Parathyroid adenoma (tissue), 2 donors: ENCODE measurements at regions not wholly inside any gene's neighbourhood (a gene's known extent, or its start where the extent isn't known, plus 50 kb on each side); places are given as distances from the start of the nearest gene placed in this dataset.

ENCODE experiments used
- H2AFZ ChIP-seq: fragments of 300-600 bp; sonication (generic); one replicate; pipeline ENCODE4 v1.7.0; 2017; ENCODE audit warnings: antibody characterized with exemption, mild to moderate bottlenecking
- H3K27ac ChIP-seq: fragments of 300-600 bp; sonication (generic); one replicate; pipeline ENCODE4 v1.7.0; 2017
- H3K27me3 ChIP-seq: fragments of 300-600 bp; sonication (generic); one replicate; pipeline ENCODE4 v1.7.0; 2017; ENCODE audit warnings: low read length; ENCODE audit not compliant: control insufficient read depth, insufficient read depth
- H3K36me3 ChIP-seq: fragments of 300-600 bp; sonication (generic); one replicate; pipeline ENCODE4 v1.7.0; 2017; ENCODE audit warnings: low read length; ENCODE audit not compliant: control insufficient read depth, insufficient read depth
- H3K4me1 ChIP-seq: fragments of 300-600 bp; sonication (generic); one replicate; pipeline ENCODE4 v1.7.0; 2017; ENCODE audit warnings: control low read depth
- H3K4me2 ChIP-seq: fragments of 300-600 bp; sonication (generic); one replicate; pipeline ENCODE4 v1.7.0; 2017; ENCODE audit warnings: low read length
- H3K4me3 ChIP-seq: fragments of 300-600 bp; sonication (generic); one replicate; pipeline ENCODE4 v1.7.0; 2017; ENCODE audit warnings: low read depth, low read length
- H3K79me2 ChIP-seq: fragments of 300-600 bp; sonication (generic); one replicate; pipeline ENCODE4 v1.7.0; 2017; ENCODE audit warnings: control low read depth
- H3K9ac ChIP-seq: fragments of 300-600 bp; sonication (generic); one replicate; pipeline ENCODE4 v1.7.0; 2017; ENCODE audit warnings: mild to moderate bottlenecking
- H3K9me3 ChIP-seq: fragments of 300-600 bp; sonication (generic); one replicate; pipeline ENCODE4 v1.7.0; 2017; ENCODE audit warnings: low read length; ENCODE audit not compliant: control insufficient read depth
- CTCF ChIP-seq: fragments of 300-600 bp; sonication (generic); IDR thresholded peaks from one replicate; pipeline ENCODE4 v1.7.0; 2017; ENCODE audit warnings: antibody characterized with exemption, mild to moderate bottlenecking
- donor health status: primary hyperparathyroidism.

DNA sequence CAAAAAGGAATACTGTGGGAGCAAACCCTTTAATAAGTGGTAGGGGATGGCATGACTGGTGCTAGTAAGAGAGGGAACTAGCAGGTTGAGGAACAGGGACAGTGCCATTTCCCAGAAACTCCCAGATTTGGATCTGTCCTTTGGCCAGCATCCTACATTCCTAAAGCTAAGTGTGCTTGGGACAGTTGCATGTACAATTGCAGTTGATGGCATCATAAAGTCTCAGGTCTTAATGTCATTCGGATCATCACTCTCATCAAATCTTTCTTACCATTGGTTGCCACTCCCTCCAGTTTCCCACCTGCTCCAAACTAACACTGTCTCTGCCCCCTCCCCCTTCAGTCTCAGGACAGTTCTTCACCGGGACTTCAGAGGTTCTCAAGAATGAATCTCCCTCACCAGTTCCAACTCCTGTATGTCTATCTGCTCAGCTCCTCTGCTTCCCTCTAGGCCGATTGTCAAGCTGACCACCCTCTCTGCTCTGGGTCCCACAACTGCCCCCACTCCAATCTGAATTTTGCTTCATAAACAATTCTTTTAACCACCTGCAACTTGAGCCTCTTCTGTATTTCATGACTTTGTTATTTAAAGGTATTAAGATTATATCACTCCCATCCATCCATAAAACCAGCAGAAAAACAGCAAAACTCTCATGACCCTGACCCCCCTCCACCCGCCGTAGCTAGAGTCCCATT, 260.8 kb downstream of the CGGBP1 start:
- no peak overlapping the region for H3K27ac ChIP-seq
- H2AFZ ChIP-seq, result no peak overlapping the region
- no peaks in the 10 kb centered on the region for H3K9me3 ChIP-seq
- H3K27me3 ChIP-seq, result no peaks in the 10 kb centered on the region
- H3K36me3 ChIP-seq, result no peaks in the 10 kb centered on the region
- H3K4me1 ChIP-seq, result no peaks in the 10 kb centered on the region
- no peak overlapping the region for H3K4me2 ChIP-seq
- TF ChIP-seq CTCF, result no peak
- H3K4me3 ChIP-seq, result no peak overlapping the region
- no peaks in the 10 kb centered on the region for H3K79me2 ChIP-seq
- no peak overlapping the region for H3K9ac ChIP-seq

GRCh38 chr3:87796843-87797185, 262.0 kb downstream of the CGGBP1 start:
- Histone ChIP-seq H3K4me1 (no peaks in the 10 kb centered on the region), H3K9ac (no peak overlapping the region), H3K9me3 (no peaks in the 10 kb centered on the region), H3K36me3 (no peaks in the 10 kb centered on the region), H3K27ac (no peak overlapping the region), H3K27me3 (no peaks in the 10 kb centered on the region), H3K4me3 (no peak overlapping the region), H2AFZ (no peak overlapping the region), H3K79me2 (no peaks in the 10 kb centered on the region), H3K4me2 (no peak overlapping the region)
- no peak for TF ChIP-seq CTCF

DNA sequence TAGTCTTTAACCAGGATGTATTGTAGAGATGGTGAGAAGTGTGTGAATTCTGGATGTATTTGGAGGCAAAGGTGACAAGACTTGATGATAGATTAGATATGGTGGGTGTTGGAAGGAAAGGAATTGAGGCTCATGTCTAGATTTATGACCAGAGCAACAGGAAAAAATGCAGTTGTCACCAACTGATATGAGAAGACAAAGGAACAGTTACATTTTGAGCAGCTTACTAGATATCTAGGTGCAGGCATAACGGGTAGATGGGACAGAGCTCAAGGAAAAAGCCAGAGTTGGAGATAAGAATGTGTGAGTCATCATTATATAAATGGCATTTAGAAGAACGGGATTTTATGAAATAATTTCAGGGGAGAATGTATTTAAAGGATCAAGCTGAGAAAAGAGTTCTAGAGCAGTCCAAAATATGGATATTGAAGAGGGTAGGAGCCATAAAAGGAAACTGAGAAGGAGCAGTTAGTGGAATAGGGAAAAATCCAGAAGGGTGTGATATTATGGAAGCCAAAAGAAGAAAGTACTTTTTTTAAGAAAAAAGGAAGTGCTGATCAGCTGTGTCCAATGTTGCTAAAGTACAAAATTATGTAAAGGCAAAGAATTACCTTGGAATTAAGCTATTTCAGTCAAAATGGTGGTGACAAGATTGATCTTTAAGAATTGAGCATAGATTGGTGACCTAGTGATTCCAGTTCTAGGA, 262.5 kb downstream of the CGGBP1 start:
- Histone ChIP-seq H3K27ac (no peak overlapping the region), H3K4me3 (no peak overlapping the region), H3K4me2 (no peak overlapping the region), H3K9me3 (no peaks in the 10 kb centered on the region), H3K9ac (no peak overlapping the region), H3K27me3 (no peaks in the 10 kb centered on the region), H3K4me1 (no peaks in the 10 kb centered on the region), H3K36me3 (no peaks in the 10 kb centered on the region), H3K79me2 (no peaks in the 10 kb centered on the region), H2AFZ (no peak overlapping the region)
- no peak for TF ChIP-seq CTCF

DNA sequence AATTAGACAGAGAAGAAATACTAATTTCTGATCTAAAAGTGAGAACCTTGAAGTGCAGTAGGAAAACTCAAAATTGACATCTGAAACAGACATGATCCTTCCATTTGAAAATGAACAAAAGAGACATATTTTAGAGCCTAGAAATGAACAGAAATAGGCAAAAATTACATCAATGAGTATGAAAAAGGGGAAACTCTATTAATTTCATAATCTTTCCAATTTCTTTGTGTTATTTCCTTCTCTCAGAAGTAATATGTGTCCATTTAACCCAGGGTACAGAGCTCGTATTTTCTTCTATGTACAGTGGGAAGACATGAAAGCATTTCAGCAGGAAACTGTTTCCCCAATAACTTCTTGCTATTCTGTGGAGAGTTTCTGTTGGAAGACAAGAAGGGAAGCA, 263.1 kb downstream of the CGGBP1 start:
- no peak overlapping the region for H3K27ac ChIP-seq
- H2AFZ ChIP-seq, result no peak overlapping the region
- no peak overlapping the region for H3K9ac ChIP-seq
- H3K4me1 ChIP-seq, result no peaks in the 10 kb centered on the region
- no peaks in the 10 kb centered on the region for H3K27me3 ChIP-seq
- no peaks in the 10 kb centered on the region for H3K79me2 ChIP-seq
- H3K9me3 ChIP-seq, result no peaks in the 10 kb centered on the region
- H3K4me2 ChIP-seq, result no peak overlapping the region
- no peak for TF ChIP-seq CTCF
- no peak overlapping the region for H3K4me3 ChIP-seq
- no peaks in the 10 kb centered on the region for H3K36me3 ChIP-seq
